Neural crest cell (in vitro differentiated cells): ENCODE measurements at regions not wholly inside any gene's neighbourhood (a gene's known extent, or its start where the extent isn't known, plus 50 kb on each side); places are given as distances from the start of the nearest gene placed in this dataset.

Source experiments
- DNase-seq: peaks from one replicate; pipeline ENCODE4 v3.0.0; 2021; ENCODE audit warnings: low read depth, mixed read lengths, low spot score
- H3K27ac Mint-ChIP-seq: one replicate; pipeline ENCODE4 v1.8.0; 2021; ENCODE audit warnings: mild to moderate bottlenecking, mixed read lengths; ENCODE audit not compliant: unreplicated experiment
- H3K27me3 Mint-ChIP-seq: 2 replicates; pipeline ENCODE4 v1.8.0; 2021; ENCODE audit warnings: low read depth, mild to moderate bottlenecking, mixed read lengths
- H3K36me3 Mint-ChIP-seq: 2 replicates; pipeline ENCODE4 v1.8.0; 2021; ENCODE audit warnings: low read depth, mild to moderate bottlenecking, mixed read lengths
- H3K4me1 Mint-ChIP-seq: 2 replicates; pipeline ENCODE4 v1.8.0; 2021; ENCODE audit warnings: mixed read lengths
- H3K4me3 Mint-ChIP-seq: one replicate; pipeline ENCODE4 v1.8.0; 2021; ENCODE audit warnings: mild to moderate bottlenecking, mixed read lengths
- H3K9me3 Mint-ChIP-seq: 2 replicates; pipeline ENCODE4 v1.8.0; 2021; ENCODE audit warnings: mixed read lengths
- CTCF ChIP-seq: fragments of 200-600 bp; sonication (generic); conservative IDR thresholded peaks from 2 replicates; pipeline ENCODE4 v1.5.0; 2021; ENCODE audit warnings: antibody characterized with exemption, mild to moderate bottlenecking

DNA sequence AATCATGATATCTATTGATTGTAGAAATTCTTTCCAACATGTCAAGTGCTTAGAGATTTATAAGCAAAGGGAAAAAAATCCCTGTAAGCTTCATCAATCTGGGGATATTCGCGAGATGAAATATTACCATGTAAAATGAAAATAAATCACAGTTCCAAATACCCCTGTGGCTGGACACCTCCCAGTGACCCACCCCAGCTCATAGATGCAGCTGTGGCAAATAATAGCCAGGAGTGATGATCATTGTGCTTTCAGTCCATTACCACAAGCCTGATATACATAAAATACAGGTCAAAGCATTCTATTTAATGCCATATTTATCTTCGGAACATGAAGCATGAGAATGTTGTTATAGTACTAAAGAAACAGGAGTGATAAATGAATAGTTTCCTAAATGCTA is 274.9 kb upstream of the LRRC7 start:
- DNase-seq, result no peak
- H3K4me1 Mint-ChIP-seq, result no peaks in the 10 kb centered on the region
- H3K9me3 Mint-ChIP-seq, result no peaks in the 10 kb centered on the region

GRCh38 chr1:69294171-69294570 is 273.6 kb upstream of the LRRC7 start:
- H3K27me3 Mint-ChIP-seq, result no peaks in the 10 kb centered on the region
- H3K4me3 Mint-ChIP-seq, result no peak overlapping the region
- TF ChIP-seq CTCF, result no peak
- H3K36me3 Mint-ChIP-seq, result no peaks in the 10 kb centered on the region
- H3K4me1 Mint-ChIP-seq, result no peaks in the 10 kb centered on the region
- H3K9me3 Mint-ChIP-seq, result no peaks in the 10 kb centered on the region
- H3K27ac Mint-ChIP-seq, result no peak overlapping the region
- no peak for DNase-seq

More for the DNA sequence above, 274.9 kb upstream of the LRRC7 start:
- H3K36me3 Mint-ChIP-seq, result no peaks in the 10 kb centered on the region
- no peak for TF ChIP-seq CTCF
- H3K27me3 Mint-ChIP-seq, result no peaks in the 10 kb centered on the region
- no peak overlapping the region for H3K27ac Mint-ChIP-seq
- H3K4me3 Mint-ChIP-seq, result no peak overlapping the region

DNA sequence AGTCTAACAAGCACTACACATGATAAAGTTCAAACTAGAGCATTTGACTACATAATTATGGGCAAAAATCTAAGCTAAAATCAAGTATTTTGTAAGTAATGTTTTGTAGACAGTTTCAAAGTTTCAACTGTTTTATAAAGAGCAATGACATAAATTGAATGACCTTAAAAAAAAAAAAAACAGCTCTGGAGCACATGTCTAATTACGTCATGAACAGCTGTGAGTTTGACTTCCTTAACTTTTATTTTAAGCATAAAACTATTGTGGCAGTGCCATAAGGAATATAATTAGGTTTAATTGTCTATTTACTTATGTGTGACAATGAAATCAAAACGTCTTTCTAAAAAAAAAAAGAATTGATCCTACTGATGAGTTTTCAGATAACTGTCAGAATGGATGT is 272.5 kb upstream of the LRRC7 start:
- TF ChIP-seq CTCF, result no peak
- no peak for DNase-seq
- Mint-ChIP-seq H3K36me3 (no peaks in the 10 kb centered on the region), H3K4me3 (no peak overlapping the region), H3K9me3 (no peaks in the 10 kb centered on the region), H3K4me1 (no peaks in the 10 kb centered on the region), H3K27me3 (no peaks in the 10 kb centered on the region), H3K27ac (no peak overlapping the region)

DNA sequence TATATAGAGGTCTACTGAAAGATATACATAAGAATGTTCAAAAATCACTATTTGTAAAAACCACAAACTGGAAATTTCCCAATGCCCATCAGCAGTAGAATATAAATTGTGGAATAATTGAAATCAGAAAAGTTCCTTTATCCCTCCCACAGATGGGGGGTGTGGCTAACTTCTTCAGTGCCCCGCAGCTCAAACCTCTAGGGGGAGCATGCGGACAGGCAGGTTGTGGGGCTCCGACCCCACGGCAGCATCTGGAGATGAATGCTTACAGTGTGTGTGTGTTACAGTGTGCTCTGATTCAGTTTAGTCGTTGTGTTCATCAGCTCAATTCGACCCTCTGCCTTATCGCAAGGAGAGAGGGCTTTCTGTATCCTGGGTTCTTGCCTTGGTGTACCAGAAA is 262.1 kb upstream of the LRRC7 start:
- Mint-ChIP-seq H3K4me1 (no peaks in the 10 kb centered on the region), H3K9me3 (peaks cover 16% of the 10 kb centered on the region), H3K27me3 (no peaks in the 10 kb centered on the region), H3K36me3 (no peaks in the 10 kb centered on the region), H3K27ac (no peak overlapping the region), H3K4me3 (no peak overlapping the region)
- no peak for DNase-seq
- no peak for TF ChIP-seq CTCF

GRCh38 chr1:69312055-69312732 is 255.5 kb upstream of the LRRC7 start:
- H3K27me3 Mint-ChIP-seq, result no peaks in the 10 kb centered on the region
- peaks cover 3% of the 10 kb centered on the region for H3K4me1 Mint-ChIP-seq
- DNase-seq, result no peak
- H3K9me3 Mint-ChIP-seq, result peaks cover 2% of the 10 kb centered on the region
- no peak for TF ChIP-seq CTCF
- H3K36me3 Mint-ChIP-seq, result no peaks in the 10 kb centered on the region
- H3K4me3 Mint-ChIP-seq, result no peak overlapping the region
- no peak overlapping the region for H3K27ac Mint-ChIP-seq
